ENCODE measurements at regions not wholly inside any gene's neighbourhood (a gene's known extent, or its start where the extent isn't known, plus 50 kb on each side); places are given as distances from the start of the nearest gene placed in this dataset.

DNA sequence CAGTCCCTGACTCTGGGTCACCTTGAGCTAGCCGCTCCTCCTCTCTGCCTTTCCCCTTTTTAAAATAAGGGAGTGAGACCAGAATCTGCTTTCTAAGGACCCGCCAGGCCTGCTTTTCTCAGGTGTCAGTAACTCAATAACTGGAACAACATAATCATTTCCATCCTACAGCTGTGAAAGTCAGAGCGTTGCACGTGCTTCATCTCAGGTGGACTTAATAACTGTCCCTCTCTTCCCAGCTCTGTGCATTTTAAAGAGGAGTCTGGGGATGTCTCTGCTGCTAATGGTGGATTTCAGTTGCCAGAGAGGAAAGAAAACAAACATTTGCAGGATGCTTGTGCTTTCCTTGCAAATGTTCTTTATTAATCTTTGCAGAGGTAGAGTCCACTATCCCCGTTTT is 93.7 kb downstream of the PCDH1 start:
- no peak for TF ChIP-seq POLR2A (IDR thresholded peaks at IDR 0.05)
- TF ChIP-seq, protein P1, sequence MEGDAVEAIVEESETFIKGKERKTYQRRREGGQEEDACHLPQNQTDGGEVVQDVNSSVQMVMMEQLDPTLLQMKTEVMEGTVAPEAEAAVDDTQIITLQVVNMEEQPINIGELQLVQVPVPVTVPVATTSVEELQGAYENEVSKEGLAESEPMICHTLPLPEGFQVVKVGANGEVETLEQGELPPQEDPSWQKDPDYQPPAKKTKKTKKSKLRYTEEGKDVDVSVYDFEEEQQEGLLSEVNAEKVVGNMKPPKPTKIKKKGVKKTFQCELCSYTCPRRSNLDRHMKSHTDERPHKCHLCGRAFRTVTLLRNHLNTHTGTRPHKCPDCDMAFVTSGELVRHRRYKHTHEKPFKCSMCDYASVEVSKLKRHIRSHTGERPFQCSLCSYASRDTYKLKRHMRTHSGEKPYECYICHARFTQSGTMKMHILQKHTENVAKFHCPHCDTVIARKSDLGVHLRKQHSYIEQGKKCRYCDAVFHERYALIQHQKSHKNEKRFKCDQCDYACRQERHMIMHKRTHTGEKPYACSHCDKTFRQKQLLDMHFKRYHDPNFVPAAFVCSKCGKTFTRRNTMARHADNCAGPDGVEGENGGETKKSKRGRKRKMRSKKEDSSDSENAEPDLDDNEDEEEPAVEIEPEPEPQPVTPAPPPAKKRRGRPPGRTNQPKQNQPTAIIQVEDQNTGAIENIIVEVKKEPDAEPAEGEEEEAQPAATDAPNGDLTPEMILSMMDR (IDR thresholded peaks at IDR 0.05 in 8 of 11, conservative IDR thresholded peaks at IDR 0.05 in 3 of 11) = no peak
- no peak for TF ChIP-seq POLR2AphosphoS5 (IDR thresholded peaks at IDR 0.05)
